PC-9 (cell line): ENCODE measurements at regions not wholly inside any gene's neighbourhood (a gene's known extent, or its start where the extent isn't known, plus 50 kb on each side); places are given as distances from the start of the nearest gene placed in this dataset.

Experiments
- BruUV-seq: library from RNA; stranded (reverse); fragments of 400-500 nt; replicated peaks from 2 replicates; lab custom pipeline; 2021; lab: Mats Ljungman, UMichigan
- CTCF ChIA-PET: fragments of 300-600 bp; sonication (Branson Sonifier 250); formaldehyde crosslinking; loops from one replicate; lab custom pipeline; 2022; ENCODE audit warnings: antibody characterized with exemption; lab: Charles Lee
- POLR2A ChIA-PET: fragments of 300-600 bp; sonication (Branson Sonifier 250); formaldehyde crosslinking; loops from one replicate; lab custom pipeline; 2022; ENCODE audit warnings: antibody characterized with exemption; ENCODE audit not compliant: unreplicated experiment; lab: Charles Lee
- DNase-seq, 2 experiments: peaks; one replicate each; pipeline versions ENCODE4 v3.0.0 to v3.0.0-alpha.2; 2015 to 2022; ENCODE audit warnings: mixed read lengths in 1 of 2
- H2AFZ ChIP-seq: fragments of 200-600 bp; sonication (generic); 2 replicates; pipeline ENCODE4 v1.8.1; 2017; ENCODE audit warnings: antibody characterized with exemption
- H3F3A ChIP-seq: fragments of 200-600 bp; sonication (generic); 2 replicates; pipeline ENCODE4 v1.8.1; 2017; ENCODE audit warnings: antibody characterized with exemption, mild to moderate bottlenecking, low read depth; ENCODE audit not compliant: insufficient read depth
- H3K27ac ChIP-seq: fragments of 200-600 bp; sonication (generic); 2 replicates; pipeline ENCODE4 v1.6.1; 2016; ENCODE audit warnings: mixed run types
- H3K27me3 ChIP-seq: fragments of 200-600 bp; sonication (generic); 2 replicates; pipeline ENCODE4 v1.6.1; 2016; ENCODE audit warnings: low read depth, mixed run types; ENCODE audit not compliant: insufficient read depth
- H3K36me3 ChIP-seq: fragments of 200-600 bp; sonication (generic); 2 replicates; pipeline ENCODE4 v1.6.1; 2016; ENCODE audit warnings: low read depth, mixed run types
- H3K4me1 ChIP-seq: fragments of 200-600 bp; sonication (generic); replicated peaks from 2 replicates; pipeline ENCODE4 v1.6.1; 2016; ENCODE audit warnings: mixed run types; ENCODE audit not compliant: insufficient read depth
- H3K4me2 ChIP-seq: fragments of 200-600 bp; sonication (generic); 2 replicates; pipeline ENCODE4 v1.6.1; 2017; ENCODE audit warnings: mixed run types
- H3K4me3 ChIP-seq: fragments of 200-600 bp; sonication (generic); 2 replicates; pipeline ENCODE4 v1.6.1; 2016; ENCODE audit warnings: mixed run types
- H3K79me2 ChIP-seq: fragments of 200-600 bp; sonication (generic); 2 replicates; pipeline ENCODE4 v1.6.1; 2017; ENCODE audit warnings: low read depth, mixed run types
- H3K9me2 ChIP-seq: fragments of 200-600 bp; sonication (generic); 2 replicates; pipeline ENCODE4 v1.8.1; 2017; ENCODE audit warnings: mild to moderate bottlenecking; ENCODE audit not compliant: insufficient read depth
- H3K9me3 ChIP-seq: fragments of 200-600 bp; sonication (generic); 2 replicates; pipeline ENCODE4 v1.8.1; 2016; ENCODE audit warnings: low read depth; ENCODE audit not compliant: insufficient read depth
- H4K20me1 ChIP-seq: fragments of 200-600 bp; sonication (generic); 2 replicates; pipeline ENCODE4 v1.8.1; 2017; ENCODE audit not compliant: insufficient read depth
- EZH2 ChIP-seq: fragments of 200-600 bp; sonication (generic); IDR thresholded peaks from 2 replicates; pipeline ENCODE4 v1.8.0; 2017; ENCODE audit warnings: antibody characterized with exemption, low read depth
- intact Hi-C: fragments of 100-400 bp; cut with micrococcal nuclease; formaldehyde crosslinking; loops from one replicate; pipeline ENCODE4 v1.10.0; 2022; ENCODE audit not compliant: unreplicated experiment
- TF ChIP-seq, protein P1 (sequence below): fragments of 200-600 bp; sonication (generic); conservative IDR thresholded peaks from 2 replicates; pipeline ENCODE4 v1.6.1; 2017; ENCODE audit warnings: mixed run types, antibody characterized with exemption, mild to moderate bottlenecking, moderate library complexity

DNA sequence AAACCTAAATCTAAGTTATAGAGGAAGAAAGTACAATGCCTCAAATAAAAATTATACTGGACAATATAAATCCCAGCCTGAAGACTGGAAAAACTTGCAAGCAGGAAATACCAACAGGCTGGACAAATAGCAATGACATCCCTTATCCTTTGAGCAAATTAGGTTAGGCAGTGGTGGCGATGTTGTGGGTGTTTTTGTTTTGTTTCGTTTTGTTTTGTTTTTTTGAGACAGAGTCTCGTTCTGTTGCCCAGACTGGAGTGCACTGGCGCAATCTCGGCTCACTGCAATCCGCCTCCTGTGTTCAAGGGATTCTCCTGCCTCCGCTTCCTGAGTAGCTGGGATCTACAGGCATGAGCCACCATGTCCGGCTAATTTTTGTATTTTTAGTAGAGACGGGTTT, 57.3 kb upstream of the TES start:
- Histone ChIP-seq H3K27me3 (no peaks in the 10 kb centered on the region), H3K4me1 (no peaks in the 10 kb centered on the region), H3F3A (no peaks in the 10 kb centered on the region), H2AFZ (no peak overlapping the region), H3K4me3 (no peak overlapping the region), H3K9me3 (no peaks in the 10 kb centered on the region; the same call in 1 of the 2 replicates), H3K27ac (no peak overlapping the region), H3K36me3 (no peaks in the 10 kb centered on the region), H4K20me1 (no peaks in the 10 kb centered on the region), H3K79me2 (no peaks in the 10 kb centered on the region), H3K4me2 (no peak overlapping the region), H3K9me2 (0 out of 2 replicates have a peak, but pooled peaks cover 5% of the 10 kb centered on the region)
- CTCF ChIA-PET = no interaction called here
- no TSS peak for BruUV-seq
- TF ChIP-seq EZH2 = no peak
- TF ChIP-seq, protein P1, sequence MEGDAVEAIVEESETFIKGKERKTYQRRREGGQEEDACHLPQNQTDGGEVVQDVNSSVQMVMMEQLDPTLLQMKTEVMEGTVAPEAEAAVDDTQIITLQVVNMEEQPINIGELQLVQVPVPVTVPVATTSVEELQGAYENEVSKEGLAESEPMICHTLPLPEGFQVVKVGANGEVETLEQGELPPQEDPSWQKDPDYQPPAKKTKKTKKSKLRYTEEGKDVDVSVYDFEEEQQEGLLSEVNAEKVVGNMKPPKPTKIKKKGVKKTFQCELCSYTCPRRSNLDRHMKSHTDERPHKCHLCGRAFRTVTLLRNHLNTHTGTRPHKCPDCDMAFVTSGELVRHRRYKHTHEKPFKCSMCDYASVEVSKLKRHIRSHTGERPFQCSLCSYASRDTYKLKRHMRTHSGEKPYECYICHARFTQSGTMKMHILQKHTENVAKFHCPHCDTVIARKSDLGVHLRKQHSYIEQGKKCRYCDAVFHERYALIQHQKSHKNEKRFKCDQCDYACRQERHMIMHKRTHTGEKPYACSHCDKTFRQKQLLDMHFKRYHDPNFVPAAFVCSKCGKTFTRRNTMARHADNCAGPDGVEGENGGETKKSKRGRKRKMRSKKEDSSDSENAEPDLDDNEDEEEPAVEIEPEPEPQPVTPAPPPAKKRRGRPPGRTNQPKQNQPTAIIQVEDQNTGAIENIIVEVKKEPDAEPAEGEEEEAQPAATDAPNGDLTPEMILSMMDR = no peak
- DNase-seq = no peak
- intact Hi-C loops = no loop called here
- POLR2A ChIA-PET = interaction anchor here (0.6 kb wide), 1 partner anchor 430 kb away, joined by 8 read pairs; no protein-coding TSS in a partner anchor

DNA sequence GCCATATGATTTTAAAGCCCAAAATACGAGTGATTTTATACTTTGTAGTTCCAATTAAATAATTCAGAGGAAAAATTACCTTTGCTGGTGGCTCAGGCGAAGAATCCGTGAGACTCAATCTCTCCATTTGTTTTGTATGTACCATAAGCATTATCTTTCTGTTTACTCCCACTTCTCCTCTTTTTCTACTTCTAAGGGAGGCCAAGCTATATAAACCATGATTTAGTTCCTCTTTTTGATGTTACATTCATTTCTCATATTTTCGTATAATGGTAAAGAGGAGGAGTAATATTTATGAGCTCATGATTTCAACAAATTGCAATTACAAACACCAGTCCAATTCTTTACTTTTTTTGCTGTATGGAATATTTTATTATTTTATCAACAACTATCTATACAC, 50.6 kb upstream of the TES start:
- Histone ChIP-seq H3K9me3 (no peaks in the 10 kb centered on the region), H3F3A (no peaks in the 10 kb centered on the region), H3K36me3 (no peaks in the 10 kb centered on the region), H4K20me1 (no peaks in the 10 kb centered on the region), H3K4me3 (no peak overlapping the region), H3K4me2 (no peak overlapping the region), H3K4me1 (no peaks in the 10 kb centered on the region), H2AFZ (no peak overlapping the region), H3K27ac (no peak overlapping the region), H3K79me2 (no peaks in the 10 kb centered on the region), H3K27me3 (no peaks in the 10 kb centered on the region), H3K9me2 (no peaks in the 10 kb centered on the region)
- no peak for TF ChIP-seq EZH2
- TF ChIP-seq, protein P1 = no peak
- no TSS peak for BruUV-seq
- intact Hi-C loops = loop anchor here (5.0 kb wide), 1 partner anchor 763 kb away; no protein-coding TSS in a partner anchor
- ChIA-PET POLR2A (interaction anchor here (0.7 kb wide), 1 partner anchor 21 kb away, joined by 4 read pairs; no protein-coding TSS in a partner anchor), CTCF (interaction anchor here (0.7 kb wide), 1 partner anchor 965 kb away, joined by 3 read pairs; no protein-coding TSS in a partner anchor)
- no peak for DNase-seq
